Hematopoietic multipotent progenitor cell treated with erythropoietin and hydrocortisone succinate and interleukin-3 and kit ligand, for 15 days (in vitro differentiated cells): ENCODE measurements at regions not wholly inside any gene's neighbourhood (a gene's known extent, or its start where the extent isn't known, plus 50 kb on each side); places are given as distances from the start of the nearest gene placed in this dataset.
"Not testable (repeated sequence)": the region's sequence is repeated elsewhere in the genome, so short reads cannot be mapped to it uniquely, and the experiment has no call there.

Experiments
- DNase-seq: peaks from one replicate; pipeline ENCODE4 v3.0.0-alpha.2; 2015; ENCODE audit warnings: low spot score

- DNase-seq: no peak
These were observed 493.9 kb upstream of the MAP2 start for GRCh38 chr2:208929894-208930427.

- DNase-seq: no peak
These were observed 488.3 kb upstream of the MAP2 start for GRCh38 chr2:208935531-208935930.

GRCh38 chr2:208937521-208937920 is 486.3 kb upstream of the MAP2 start:
- DNase-seq: no peak

GRCh38 chr2:208939852-208940251 is 484.0 kb upstream of the MAP2 start:
- DNase-seq: no peak

DNA sequence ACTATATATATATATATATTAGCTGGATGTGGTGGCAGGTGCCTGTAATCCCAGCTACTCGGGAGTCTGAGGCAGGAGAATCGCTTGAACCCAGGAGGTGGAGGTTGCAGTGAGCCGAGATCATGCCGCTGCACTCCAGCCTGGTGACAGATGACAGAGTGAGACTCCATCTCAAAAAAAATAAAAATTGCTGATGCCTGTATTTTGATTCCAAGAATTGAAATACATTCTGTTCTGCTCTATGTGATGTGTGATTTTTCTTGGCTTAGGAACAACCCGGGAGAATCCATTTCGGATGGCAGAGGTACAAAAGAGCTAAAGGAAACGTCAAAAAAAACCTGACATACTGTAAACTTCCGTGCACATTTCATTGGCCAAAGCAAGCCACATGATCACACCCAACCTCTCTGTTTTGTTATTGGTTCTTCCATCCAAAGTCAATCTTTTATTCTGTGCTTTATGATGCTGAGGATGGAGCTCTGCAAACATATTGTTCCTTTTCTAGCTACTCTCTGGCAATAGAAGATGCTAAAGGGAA is 478.1 kb upstream of the MAP2 start:
- DNase-seq: no peak

GRCh38 chr2:208948073-208948472 is 475.8 kb upstream of the MAP2 start:
- no peak for DNase-seq

DNA sequence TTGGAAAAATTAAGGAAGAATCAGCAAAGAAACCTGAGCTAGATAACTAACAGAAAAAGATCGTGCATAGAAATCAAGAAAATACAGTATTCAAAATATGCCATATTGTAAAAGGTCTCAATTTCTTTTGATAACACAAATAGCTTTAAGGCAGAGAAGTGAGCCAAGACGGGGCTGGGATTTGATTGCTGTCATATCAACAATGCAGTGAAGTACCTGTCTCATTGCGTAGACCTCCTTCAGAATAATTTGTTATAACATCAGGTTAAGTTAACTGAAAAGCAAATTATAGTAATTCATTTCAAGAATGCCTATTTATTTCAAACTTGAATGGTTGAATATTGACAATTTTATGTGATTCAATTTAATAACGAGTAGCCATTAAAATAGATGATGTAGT is 453.8 kb upstream of the MAP2 start:
- DNase-seq: no peak

DNA sequence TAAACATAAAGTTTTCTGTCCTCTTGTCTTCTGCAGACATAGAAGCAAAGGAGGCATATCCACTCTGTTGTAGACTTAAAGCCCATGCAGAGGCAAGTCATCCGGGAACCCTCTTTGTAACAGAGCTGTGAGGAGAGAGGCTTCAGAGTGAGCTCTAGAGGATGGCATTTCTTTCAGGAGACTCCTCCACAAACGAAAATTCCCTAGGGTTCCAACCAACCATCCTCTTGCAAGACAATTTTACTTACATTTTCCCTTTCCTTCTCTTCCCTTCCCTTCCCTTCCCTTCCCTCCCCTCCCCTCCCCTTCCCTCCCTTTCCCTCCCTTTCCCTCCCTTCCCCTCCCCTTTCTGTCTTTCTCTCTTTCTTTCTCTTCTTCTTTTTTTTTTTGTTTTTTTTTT is 446.3 kb upstream of the MAP2 start:
- DNase-seq: no peak

DNA sequence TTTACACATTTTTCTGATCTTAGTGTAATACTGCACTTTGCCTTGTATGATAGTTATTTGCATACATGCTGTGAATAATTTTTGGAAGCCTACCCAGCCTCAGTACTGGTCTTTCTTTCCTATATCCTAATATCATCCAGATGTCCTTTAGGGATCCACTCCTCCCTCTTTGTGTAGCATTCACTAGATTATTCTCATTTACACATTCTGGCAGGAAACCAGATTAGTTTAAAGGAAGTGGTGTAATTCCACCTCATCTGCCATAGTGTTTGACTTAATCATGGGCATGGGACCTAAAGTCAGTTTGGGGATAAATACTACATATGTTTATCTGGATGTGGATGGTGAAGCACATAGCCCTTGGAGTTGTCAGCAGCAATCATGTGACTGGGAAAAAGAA is 444.9 kb upstream of the MAP2 start:
- DNase-seq: no peak

- no peak for DNase-seq
These were observed 443.5 kb upstream of the MAP2 start for GRCh38 chr2:208980321-208980720.

- no peak for DNase-seq
These were observed 441.0 kb upstream of the MAP2 start for GRCh38 chr2:208982831-208983230.

GRCh38 chr2:208983486-208983885 is 440.4 kb upstream of the MAP2 start:
- no peak for DNase-seq

GRCh38 chr2:208984376-208985090 is 439.3 kb upstream of the MAP2 start:
- DNase-seq: no peak

- no peak for DNase-seq
These were observed 438.2 kb upstream of the MAP2 start for GRCh38 chr2:208985644-208986043.

DNA sequence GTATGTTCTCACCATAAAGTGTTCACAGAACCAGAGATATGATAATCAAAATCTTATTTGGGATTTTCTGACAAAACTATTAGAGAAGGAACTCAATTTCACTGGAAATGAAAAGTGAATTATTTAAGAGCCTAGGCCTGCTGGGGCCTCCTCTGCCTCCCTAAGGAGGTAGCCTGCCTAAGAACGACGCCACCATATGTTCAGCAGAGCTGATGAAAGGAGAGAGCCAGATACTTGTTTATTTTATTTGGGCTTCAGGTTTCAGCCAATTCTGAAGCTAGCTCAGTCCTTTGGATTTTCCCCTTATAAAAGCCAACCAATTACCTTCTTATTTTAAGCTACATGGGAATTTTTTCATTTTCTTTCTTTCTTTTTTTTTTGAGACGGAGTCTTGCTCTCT is 433.1 kb upstream of the MAP2 start:
- no peak for DNase-seq

DNA sequence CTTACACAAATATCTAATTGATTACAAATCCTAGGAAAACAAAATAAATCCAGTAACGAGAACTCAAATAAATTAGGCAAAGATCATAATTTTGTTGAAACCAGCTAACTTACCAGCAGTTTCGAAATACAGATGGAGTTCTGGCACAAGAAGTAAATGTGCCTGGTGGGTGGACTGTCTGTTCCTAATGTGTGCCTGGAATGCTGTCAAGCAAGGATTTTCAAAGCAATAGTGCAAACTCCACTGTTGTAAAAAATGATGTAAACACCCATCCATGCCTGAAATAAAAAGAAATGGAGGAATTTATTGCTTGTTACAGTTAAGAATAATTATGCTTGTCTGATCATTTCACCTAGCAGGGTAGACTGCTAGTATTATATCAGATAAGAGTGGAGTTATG is 423.9 kb upstream of the MAP2 start:
- DNase-seq: no peak

DNA sequence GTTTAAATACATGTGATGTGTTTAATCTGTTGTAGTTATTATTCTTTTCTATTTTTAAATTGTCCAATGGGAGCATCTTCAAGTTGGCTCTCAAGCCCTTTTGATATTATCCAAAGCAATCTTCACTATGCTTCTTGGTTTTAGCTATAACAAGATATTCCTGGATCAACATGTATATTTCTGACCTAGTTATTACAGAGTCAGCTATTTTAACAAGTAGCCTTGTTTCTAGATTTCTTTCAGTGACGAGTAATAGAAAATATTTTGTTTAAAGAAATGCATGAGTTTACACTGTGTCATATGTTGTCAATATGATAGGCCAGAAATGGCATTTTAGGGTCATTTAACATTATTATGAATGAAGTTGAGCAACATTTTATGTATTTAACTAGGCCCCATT is 421.8 kb upstream of the MAP2 start:
- no peak for DNase-seq

- no peak for DNase-seq
These were observed 418.5 kb upstream of the MAP2 start for GRCh38 chr2:209005371-209005770.

DNA sequence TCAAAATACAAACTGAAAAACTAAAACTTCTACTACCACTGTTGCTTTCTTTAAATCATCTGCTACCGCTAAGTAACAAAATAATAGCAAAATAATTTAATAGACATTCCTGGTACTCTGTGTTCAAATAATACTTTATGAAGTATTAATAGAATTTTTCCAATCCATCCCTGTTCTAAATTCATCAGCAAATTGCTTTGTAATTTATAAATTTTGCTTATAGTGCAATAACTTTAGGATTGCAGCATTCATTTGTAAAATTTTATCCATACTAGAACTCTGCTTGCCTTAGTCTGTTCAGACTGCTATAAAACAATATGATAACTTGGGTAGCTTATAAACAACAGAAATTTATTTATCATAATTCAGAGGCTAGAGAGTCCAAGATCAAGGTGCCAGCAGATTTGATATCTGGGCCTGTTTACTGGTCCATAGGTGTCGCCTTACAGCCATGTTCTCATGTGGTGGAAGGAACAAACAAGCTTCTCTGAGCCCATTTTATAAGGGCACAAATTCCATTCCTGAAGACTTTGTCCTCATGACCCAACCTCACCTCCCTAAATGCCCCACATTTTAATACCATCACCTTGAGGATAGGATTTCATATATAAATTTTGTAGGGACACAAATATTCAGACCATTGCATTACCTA is 415.1 kb upstream of the MAP2 start:
- DNase-seq: no peak

- DNase-seq: not testable (repeated sequence)
These were observed 405.2 kb upstream of the MAP2 start for GRCh38 chr2:209018633-209019032.

DNA sequence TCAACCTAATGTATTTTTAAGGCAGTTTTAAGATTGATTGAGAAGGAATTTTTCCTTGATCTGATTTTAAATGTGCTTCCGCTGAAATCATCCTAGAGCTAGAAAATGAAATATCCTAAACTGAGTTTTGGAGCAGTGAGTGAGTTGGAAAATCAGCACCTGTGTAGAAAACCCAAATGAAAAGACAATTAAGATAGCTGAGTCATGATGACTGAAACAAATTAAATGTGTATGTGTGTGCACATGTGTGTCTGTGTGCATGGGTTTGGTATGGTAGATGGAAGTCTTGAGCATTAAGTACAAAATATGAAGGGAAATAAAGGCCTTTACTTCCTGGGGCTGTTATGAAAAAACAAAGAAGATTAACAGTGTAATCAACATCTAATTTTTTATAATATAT is 394.6 kb upstream of the MAP2 start:
- no peak for DNase-seq

- no peak for DNase-seq
These were observed 379.5 kb upstream of the MAP2 start for GRCh38 chr2:209044307-209044706.

- DNase-seq: no peak
These were observed 377.7 kb upstream of the MAP2 start for GRCh38 chr2:209046163-209046562.

- no peak for DNase-seq
These were observed 374.2 kb upstream of the MAP2 start for GRCh38 chr2:209049608-209050007.
